ENCODE measurements at regions not wholly inside any gene's neighbourhood (a gene's known extent, or its start where the extent isn't known, plus 50 kb on each side); places are given as distances from the start of the nearest gene placed in this dataset.

DNA sequence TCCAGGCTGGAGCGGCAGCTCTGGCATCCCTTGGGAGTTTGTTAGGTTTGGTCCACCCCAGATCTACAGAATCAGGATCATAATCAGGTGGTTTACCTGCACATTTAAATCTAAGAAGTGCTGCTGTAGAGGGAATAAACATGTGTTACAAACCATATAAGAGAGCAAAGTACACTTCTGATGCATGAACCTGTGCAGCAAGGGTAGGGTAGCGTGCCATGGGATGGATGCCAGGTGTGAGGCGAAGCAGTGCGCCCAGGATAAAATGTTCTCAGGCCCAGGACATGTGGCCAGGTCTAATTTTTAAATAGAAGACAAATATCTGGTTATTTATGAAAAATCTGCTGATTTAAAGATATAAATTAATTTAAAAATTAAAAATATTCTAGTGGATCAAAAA, 308.8 kb upstream of the USP24 start:
- TF ChIP-seq, protein P1, sequence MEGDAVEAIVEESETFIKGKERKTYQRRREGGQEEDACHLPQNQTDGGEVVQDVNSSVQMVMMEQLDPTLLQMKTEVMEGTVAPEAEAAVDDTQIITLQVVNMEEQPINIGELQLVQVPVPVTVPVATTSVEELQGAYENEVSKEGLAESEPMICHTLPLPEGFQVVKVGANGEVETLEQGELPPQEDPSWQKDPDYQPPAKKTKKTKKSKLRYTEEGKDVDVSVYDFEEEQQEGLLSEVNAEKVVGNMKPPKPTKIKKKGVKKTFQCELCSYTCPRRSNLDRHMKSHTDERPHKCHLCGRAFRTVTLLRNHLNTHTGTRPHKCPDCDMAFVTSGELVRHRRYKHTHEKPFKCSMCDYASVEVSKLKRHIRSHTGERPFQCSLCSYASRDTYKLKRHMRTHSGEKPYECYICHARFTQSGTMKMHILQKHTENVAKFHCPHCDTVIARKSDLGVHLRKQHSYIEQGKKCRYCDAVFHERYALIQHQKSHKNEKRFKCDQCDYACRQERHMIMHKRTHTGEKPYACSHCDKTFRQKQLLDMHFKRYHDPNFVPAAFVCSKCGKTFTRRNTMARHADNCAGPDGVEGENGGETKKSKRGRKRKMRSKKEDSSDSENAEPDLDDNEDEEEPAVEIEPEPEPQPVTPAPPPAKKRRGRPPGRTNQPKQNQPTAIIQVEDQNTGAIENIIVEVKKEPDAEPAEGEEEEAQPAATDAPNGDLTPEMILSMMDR (IDR thresholded peaks at IDR 0.05): no peak
- TF ChIP-seq EP300 (IDR thresholded peaks at IDR 0.05; ENCODE audit: low read depth) (no peak), POLR2A (IDR thresholded peaks at IDR 0.05) (no peak), POLR2AphosphoS5 (IDR thresholded peaks at IDR 0.05) (peak in 2 of 3 donors; percentile 36 to 43)
